Parathyroid adenoma (tissue), 2 donors: ENCODE measurements at regions not wholly inside any gene's neighbourhood (a gene's known extent, or its start where the extent isn't known, plus 50 kb on each side); places are given as distances from the start of the nearest gene placed in this dataset.

Experiments used
- H2AFZ ChIP-seq: fragments of 300-600 bp; sonication (generic); one replicate; pipeline ENCODE4 v1.7.0; 2017; ENCODE audit warnings: antibody characterized with exemption, mild to moderate bottlenecking
- H3K27ac ChIP-seq: fragments of 300-600 bp; sonication (generic); one replicate; pipeline ENCODE4 v1.7.0; 2017
- H3K27me3 ChIP-seq: fragments of 300-600 bp; sonication (generic); one replicate; pipeline ENCODE4 v1.7.0; 2017; ENCODE audit warnings: low read length; ENCODE audit not compliant: control insufficient read depth, insufficient read depth
- H3K36me3 ChIP-seq: fragments of 300-600 bp; sonication (generic); one replicate; pipeline ENCODE4 v1.7.0; 2017; ENCODE audit warnings: low read length; ENCODE audit not compliant: control insufficient read depth, insufficient read depth
- H3K4me1 ChIP-seq: fragments of 300-600 bp; sonication (generic); one replicate; pipeline ENCODE4 v1.7.0; 2017; ENCODE audit warnings: control low read depth
- H3K4me2 ChIP-seq: fragments of 300-600 bp; sonication (generic); one replicate; pipeline ENCODE4 v1.7.0; 2017; ENCODE audit warnings: low read length
- H3K4me3 ChIP-seq: fragments of 300-600 bp; sonication (generic); one replicate; pipeline ENCODE4 v1.7.0; 2017; ENCODE audit warnings: low read depth, low read length
- H3K79me2 ChIP-seq: fragments of 300-600 bp; sonication (generic); one replicate; pipeline ENCODE4 v1.7.0; 2017; ENCODE audit warnings: control low read depth
- H3K9ac ChIP-seq: fragments of 300-600 bp; sonication (generic); one replicate; pipeline ENCODE4 v1.7.0; 2017; ENCODE audit warnings: mild to moderate bottlenecking
- H3K9me3 ChIP-seq: fragments of 300-600 bp; sonication (generic); one replicate; pipeline ENCODE4 v1.7.0; 2017; ENCODE audit warnings: low read length; ENCODE audit not compliant: control insufficient read depth
- CTCF ChIP-seq: fragments of 300-600 bp; sonication (generic); IDR thresholded peaks from one replicate; pipeline ENCODE4 v1.7.0; 2017; ENCODE audit warnings: antibody characterized with exemption, mild to moderate bottlenecking
- donor health status: primary hyperparathyroidism.

GRCh38 chr18:25725501-25725900 is 364.9 kb downstream of the SS18 start:
- no peak overlapping the region for H3K27ac ChIP-seq
- no peak overlapping the region for H3K4me3 ChIP-seq
- no peaks in the 10 kb centered on the region for H3K36me3 ChIP-seq
- H3K4me1 ChIP-seq = no peaks in the 10 kb centered on the region
- H3K27me3 ChIP-seq = no peaks in the 10 kb centered on the region
- no peak for TF ChIP-seq CTCF
- no peaks in the 10 kb centered on the region for H3K9me3 ChIP-seq
- H2AFZ ChIP-seq = no peak overlapping the region
- no peaks in the 10 kb centered on the region for H3K79me2 ChIP-seq
- no peak overlapping the region for H3K4me2 ChIP-seq
- no peak overlapping the region for H3K9ac ChIP-seq

- no peak for TF ChIP-seq CTCF
- no peak overlapping the region for H2AFZ ChIP-seq
- no peaks in the 10 kb centered on the region for H3K79me2 ChIP-seq
- no peaks in the 10 kb centered on the region for H3K9me3 ChIP-seq
- H3K4me2 ChIP-seq = no peak overlapping the region
- H3K27ac ChIP-seq = no peak overlapping the region
- no peak overlapping the region for H3K4me3 ChIP-seq
- no peaks in the 10 kb centered on the region for H3K36me3 ChIP-seq
- H3K27me3 ChIP-seq = no peaks in the 10 kb centered on the region
- no peak overlapping the region for H3K9ac ChIP-seq
- H3K4me1 ChIP-seq = no peaks in the 10 kb centered on the region
These were observed 365.4 kb downstream of the SS18 start for GRCh38 chr18:25724997-25725396.

GRCh38 chr18:25724121-25724520 is 366.3 kb downstream of the SS18 start:
- no peak overlapping the region for H3K4me2 ChIP-seq

DNA sequence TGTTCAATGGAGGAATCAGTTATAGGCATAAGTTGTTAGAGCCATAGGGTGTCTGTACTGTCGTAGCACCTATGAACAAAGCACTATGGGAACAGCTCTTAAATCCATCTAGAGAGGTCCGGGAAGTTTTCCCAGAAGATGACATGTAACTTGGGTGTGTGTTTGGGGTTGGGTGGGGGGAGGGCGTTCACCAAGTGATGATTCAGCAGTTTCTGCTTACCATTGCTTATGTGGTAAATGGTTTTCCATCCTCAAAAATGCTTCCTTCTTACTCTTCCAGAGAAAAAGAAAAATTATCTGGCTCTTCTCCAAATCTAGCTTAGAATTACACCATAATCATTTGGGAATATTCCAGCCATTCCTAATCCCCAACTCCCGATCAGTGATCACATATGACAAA is 361.1 kb upstream of the ZNF521 start:
- no peaks in the 10 kb centered on the region for H3K4me1 ChIP-seq
- H3K79me2 ChIP-seq = no peaks in the 10 kb centered on the region
- H3K4me2 ChIP-seq = no peak overlapping the region
- H3K36me3 ChIP-seq = no peaks in the 10 kb centered on the region
- H3K9me3 ChIP-seq = no peaks in the 10 kb centered on the region
- H3K9ac ChIP-seq = no peak overlapping the region
- no peaks in the 10 kb centered on the region for H3K27me3 ChIP-seq
- H3K27ac ChIP-seq = no peak overlapping the region
- H2AFZ ChIP-seq = no peak overlapping the region
- no peak for TF ChIP-seq CTCF
- no peak overlapping the region for H3K4me3 ChIP-seq

More at GRCh38 chr18:25724121-25724520, 366.3 kb downstream of the SS18 start:
- no peaks in the 10 kb centered on the region for H3K36me3 ChIP-seq
- no peaks in the 10 kb centered on the region for H3K4me1 ChIP-seq
- no peak overlapping the region for H3K4me3 ChIP-seq
- no peaks in the 10 kb centered on the region for H3K9me3 ChIP-seq
- no peak overlapping the region for H3K9ac ChIP-seq
- no peak overlapping the region for H2AFZ ChIP-seq
- no peak overlapping the region for H3K27ac ChIP-seq
- no peak for TF ChIP-seq CTCF
- no peaks in the 10 kb centered on the region for H3K27me3 ChIP-seq
- no peaks in the 10 kb centered on the region for H3K79me2 ChIP-seq

DNA sequence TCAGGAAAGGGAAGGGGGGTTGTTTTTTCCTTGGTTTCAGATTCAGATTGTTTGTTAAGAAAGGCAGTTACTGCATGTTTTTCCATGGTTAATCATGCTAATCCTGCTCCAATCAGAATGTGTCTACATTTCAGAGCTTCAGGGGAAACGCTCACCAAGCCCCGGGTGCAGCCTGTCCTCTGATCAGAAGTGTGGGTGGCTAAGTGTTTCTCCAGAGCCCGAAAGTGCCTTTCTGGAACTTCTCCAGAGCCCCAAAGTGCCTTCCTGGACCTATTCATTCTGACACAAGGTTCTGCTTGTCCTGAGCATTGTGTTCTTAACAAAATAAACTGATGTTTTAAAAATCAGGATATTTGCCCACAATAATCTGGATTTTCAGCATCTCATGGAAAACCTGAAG is 359.0 kb upstream of the ZNF521 start:
- Histone ChIP-seq H3K4me1 (no peaks in the 10 kb centered on the region), H3K27me3 (no peaks in the 10 kb centered on the region), H3K4me2 (no peak overlapping the region), H3K36me3 (no peaks in the 10 kb centered on the region), H3K9me3 (no peaks in the 10 kb centered on the region), H3K9ac (no peak overlapping the region), H3K4me3 (no peak overlapping the region), H3K79me2 (no peaks in the 10 kb centered on the region), H3K27ac (no peak overlapping the region), H2AFZ (no peak overlapping the region)
- no peak for TF ChIP-seq CTCF
